NCI-H1436 treated with DMSO at 0.1 percent for 48 hours (cell line): ENCODE measurements at regions not wholly inside any gene's neighbourhood (a gene's known extent, or its start where the extent isn't known, plus 50 kb on each side); places are given as distances from the start of the nearest gene placed in this dataset.
"Not testable (repeated sequence)": the region's sequence is repeated elsewhere in the genome, so short reads cannot be mapped to it uniquely, and the experiment has no call there.

Experiments
- DNase-seq: peaks from one replicate; lab custom pipeline; 2025; lab: John Stamatoyannopoulos, UW

DNA sequence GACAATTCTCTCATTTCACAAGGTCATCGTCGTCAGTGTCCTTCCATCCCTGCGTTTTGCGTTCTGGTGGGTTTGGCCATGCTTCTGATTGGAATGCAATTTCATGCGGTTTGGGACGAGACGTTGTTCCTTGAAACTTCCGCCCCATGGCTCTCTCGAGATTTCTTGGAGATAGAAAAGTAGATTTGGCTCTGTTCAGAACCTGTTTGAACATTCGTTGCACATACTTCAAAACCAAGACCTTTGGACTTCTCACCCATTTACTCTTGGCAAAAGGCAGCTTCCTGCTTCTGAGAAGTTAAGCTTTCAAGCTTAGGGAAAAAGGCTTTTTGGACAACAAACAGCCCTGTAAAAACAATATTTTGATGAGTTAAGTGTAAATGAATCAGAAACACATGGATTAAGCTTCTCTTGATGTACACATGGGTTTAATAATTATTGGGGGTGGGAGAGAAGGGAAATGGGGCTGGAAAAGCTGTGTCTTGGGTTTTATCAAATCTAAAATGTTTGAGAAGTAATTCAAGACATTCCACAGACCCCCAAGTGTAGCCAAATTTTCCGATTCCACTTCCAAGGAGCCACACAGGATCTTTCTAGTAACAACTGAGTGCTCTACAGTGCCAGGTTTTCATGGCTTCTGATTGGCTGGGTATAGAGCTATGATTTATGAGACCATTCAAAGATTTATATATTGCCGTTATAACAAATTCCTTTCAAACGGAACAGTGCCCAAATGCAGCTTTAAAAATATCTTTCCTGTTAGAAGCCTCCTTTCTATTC is 467.2 kb downstream of the MED13L start:
- DNase-seq, result no peak

DNA sequence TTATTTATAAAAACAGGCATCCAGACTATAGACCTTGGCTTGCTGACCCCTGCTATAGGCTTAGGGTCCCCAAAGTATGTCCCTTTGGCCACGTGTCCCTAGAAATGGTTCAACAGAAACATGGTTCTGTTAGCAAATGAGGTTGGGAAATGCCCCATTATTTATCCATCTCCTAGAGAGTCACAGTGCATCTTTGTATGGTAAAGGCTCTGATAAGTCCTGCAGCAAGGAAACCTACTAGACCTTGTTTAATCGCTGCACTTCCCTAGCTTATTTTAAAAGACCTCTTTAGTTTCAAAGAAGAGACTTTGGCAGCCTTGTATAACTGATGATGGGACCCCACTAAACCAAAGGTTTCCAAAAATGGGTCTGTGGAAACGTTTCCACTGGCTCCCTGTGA is 471.5 kb downstream of the MED13L start:
- no peak for DNase-seq

DNA sequence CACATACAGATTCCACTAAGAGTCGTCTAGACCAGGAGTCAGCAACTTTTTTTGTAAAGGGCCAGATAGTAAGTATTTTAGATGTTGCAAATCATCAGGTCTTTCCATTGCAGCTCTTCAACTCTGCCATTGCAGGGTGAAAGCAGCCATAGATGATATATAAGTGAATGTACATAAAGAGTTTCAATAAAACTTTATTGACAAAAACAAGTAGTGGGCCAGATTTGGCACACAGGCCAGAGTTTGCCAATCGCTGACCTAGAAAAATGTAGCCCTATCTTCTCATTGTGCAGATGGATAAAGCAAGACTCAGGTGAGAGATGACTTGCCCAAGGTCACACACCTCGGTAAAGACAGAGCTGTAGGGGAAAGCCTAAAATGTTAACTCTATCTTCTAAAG is 474.7 kb downstream of the MED13L start:
- DNase-seq, result no peak

DNA sequence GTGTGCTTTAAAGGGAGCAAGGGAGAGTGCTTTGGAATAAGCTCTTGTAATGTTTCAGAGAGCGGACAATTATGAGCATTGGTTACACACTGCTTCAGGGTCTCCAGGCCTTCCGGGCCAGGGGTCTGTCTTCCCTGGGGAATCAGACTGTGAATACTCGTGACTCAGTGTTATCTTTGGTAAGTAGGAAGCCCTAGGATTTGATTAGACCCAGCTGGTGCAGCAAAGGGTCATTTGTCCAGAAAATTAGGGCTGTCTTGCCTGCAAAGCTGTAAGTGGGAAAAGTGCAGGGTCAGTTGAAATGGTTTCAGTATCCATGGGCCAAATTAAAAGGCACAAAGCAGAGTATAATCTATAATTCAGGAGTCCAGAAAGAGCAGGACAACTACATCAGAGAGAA is 475.6 kb downstream of the MED13L start:
- DNase-seq, result no peak

DNA sequence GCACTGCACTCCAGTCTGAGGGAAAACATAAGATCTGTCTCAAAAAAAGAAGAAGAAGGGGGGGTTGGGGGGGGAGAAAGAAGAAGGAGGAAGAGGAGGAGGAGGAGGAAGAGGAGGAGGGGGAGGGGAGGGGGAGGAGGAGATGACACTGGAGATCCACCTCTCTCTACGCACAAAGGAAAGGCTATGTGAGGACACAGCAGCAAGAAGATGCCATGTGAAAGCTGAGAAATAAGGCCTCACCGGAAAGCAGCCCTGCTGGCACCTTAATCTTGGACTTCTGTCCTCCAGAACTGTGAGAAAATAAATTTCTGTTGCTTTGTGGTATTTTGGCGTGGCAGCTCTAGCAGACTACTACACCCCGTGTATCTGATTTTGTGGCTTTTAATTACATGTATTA is 477.9 kb downstream of the MED13L start:
- DNase-seq, result no peak

DNA sequence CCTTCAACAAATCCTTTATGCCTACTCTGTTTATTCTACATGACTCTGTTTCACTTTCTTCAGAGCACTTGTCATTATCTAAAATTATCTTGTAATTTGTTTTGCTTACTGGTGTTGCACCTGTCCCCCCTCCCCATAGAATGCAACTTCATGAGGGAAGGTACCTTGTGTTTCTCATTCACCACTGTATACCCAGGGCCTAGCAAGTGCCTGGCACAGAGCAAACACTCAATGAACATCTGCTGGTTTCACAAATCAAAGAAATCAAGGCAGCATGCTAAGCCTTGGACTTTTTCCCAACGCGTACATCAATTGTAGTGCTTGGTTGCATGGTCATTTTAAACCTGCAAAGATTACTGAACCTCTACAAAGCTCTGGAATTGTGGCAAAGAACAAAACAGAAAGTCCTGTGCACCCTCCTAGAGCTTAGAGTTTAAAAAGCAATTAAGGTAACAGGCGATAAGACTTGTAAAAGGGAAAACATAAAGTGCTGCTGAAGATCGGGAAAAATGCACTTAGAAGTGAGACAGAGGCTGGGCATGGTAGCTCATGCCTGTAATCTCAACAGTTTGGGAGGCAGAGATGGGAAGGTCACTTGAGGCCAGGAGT is 479.1 kb downstream of the MED13L start:
- no peak for DNase-seq

DNA sequence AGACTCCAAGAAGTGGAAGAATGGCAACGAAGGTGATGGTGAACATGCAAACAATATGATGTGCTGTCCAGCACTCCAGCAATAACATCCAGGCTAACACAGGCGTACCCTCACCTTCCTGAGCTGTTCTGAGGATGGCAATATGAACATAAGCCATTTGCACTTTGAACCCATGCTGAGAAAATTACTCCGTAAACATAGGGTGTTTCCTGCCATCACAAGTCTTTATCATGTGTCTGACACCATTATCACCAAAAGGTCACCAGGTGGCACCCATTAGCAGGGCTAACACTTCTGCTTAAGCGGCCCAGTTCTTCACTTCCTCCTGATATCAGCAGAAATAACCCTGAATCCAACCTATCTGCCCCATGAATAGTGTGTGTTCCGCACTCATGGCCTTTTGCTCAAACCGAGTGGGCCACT is 482.8 kb downstream of the MED13L start:
- DNase-seq, result no peak

DNA sequence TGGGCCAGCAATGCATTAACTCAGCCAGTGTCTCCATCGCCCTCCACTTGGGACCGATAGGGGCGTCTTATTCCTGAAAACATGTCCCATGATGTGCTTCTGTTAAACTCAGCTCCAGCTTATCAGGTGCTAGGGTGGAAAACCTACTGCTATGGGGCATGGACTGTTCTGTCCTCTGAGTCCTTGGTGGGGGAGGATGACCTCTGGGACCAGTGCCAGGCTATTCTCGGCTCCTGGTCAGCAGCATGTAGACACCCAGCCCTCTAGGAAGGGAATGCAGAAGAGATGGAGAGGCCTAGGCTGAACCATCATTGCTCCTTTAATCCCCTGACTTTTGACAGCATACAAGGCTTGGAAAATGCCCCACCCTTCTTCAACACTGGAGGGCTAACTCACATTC is 486.2 kb downstream of the MED13L start:
- DNase-seq, result no peak

DNA sequence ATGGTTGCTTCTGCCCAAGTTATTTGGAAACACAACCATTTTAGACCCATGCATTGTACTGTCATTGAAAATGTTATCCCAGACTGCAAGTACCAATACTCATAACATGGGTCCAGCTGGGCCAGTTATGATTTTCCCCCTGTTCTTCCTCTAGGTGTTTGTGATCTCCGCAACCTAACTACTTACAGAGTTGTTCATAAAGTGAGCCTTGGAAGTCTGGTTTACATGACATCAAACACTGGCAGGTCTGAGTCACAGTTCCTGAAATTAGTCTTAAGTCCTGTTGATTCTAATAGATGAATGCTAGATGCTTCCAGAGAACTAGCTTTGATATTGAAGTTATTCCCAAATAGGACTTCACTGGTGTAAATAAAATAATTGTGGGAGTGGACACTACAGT is 487.0 kb downstream of the MED13L start:
- DNase-seq, result no peak

DNA sequence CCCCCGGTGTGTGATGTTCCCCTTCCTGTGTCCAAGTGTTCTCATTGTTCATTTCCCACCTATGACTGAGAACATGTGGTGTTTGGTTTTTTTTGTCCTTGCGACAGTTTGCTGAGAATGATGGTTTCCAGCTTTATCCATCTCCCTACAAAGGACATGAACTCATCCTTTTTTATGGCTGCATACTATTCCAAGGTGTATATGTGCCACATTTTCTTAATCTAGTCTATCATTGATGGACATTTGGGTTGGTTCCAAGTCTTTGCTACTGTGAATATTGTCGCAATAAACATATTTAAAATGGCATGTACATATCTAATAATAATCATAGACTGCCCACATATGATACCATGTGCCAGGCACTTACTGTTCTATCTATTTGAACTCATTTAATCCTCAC is 491.0 kb downstream of the MED13L start:
- DNase-seq, result not testable (repeated sequence)

DNA sequence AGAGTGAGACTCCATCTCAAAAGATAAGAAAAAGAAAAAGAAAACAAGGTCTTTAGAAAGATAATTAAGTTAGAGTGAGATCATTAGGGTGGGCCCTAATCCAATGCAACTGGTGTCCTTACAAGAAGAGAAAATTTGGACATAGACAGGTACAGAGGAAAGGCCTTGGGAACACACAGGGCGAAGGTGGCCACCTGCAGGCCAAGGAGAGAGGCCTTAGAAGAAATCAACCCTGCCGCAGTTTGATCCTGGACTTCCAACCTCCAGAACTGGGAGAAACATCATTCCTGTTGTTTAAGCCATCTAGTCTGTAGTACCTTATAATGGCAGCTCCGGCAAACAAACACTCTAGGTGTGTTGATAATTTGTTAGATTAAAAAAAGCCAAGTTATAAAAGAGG is 491.9 kb downstream of the MED13L start:
- no peak for DNase-seq

DNA sequence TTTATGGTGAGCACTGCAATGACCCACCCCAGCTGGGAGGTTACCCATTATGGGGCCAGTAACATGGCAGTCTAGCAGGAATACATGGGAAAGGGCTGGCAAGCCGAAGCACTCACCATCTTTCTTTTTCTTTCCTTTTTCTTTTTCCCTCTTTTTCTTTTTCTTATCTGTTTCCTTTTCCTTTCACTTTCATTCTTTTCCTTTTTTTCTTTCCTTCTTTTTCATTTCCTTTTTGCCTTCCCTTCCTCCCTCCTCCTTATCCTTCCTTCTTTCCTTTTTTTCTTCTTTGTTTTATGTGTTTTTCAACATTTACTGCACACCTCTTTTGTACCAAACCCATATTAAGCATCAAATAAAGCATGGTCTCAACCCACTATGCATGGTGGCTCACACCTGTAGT is 501.1 kb downstream of the MED13L start:
- DNase-seq, result no peak

DNA sequence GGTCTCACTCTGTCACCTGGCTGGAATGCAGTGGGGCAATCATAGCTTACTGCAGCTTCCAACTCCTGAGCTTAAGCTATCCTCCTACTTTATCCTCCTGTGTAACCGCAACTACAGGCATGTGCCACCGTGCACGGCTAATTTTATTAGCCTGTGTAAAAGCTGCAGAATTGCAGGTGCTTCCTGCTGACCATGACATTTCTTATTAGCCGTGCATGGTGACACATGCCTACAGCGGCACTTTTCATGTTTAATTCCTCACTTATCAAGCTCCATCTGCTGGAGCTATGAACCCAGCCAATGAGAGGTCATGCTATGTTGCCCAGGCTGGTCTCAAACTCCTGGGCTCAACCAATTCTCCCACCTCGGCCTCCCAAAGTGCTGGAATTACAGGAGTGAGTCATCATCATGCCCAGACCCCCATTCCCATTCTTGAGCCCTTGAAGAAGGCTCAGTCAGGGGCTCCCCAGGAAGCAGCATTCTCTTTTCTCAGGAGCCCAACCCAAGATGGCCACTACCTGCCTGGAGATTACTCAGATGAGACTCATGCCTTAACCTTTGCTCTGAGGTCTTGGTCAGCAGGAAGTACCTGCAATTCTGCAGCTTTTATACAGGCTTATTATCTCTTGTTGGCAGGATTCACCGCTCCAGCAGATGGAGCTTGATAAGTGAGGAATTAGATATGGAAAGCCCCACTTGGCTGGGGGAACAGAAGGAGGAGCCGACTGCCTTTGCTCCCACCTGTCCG is 503.2 kb downstream of the MED13L start:
- DNase-seq, result no peak

DNA sequence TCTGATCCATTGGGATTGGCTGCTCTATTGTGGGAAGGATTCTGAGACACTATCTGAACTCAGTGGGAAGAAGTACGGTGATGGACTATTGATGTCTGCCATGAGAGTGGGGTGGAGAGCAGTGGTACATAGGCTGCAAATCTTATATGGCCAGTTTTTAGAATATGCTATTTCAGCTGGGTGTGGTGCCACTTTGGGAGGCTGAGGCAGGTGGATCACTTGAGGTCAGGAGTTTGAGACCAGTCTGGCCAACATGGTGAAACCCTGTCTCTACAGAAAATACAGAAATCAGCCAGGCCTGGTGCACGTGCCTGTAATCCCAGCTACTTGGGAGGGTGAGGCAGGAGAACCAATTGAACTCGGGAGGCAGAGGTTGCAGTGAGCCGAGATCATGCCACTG is 505.9 kb downstream of the MED13L start:
- no peak for DNase-seq

DNA sequence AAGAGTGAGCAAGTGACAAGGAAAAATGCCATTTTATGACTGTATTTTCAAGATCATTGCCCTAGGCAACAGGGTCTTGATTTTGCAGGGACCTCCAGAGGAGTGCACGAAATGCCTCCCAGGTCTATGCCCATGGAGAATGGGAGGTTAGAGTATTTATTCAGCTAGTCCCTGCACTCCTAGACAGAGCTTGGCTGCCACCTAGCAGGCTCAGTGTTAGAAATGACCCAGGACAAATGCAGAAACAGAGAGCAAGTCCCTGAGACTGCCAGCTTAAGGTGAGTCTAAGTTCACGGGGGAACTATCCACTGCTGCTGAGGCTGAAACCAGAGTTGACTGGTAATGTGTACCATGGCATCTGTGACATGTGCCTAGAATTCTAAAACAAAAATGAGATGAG is 506.4 kb downstream of the MED13L start:
- DNase-seq, result no peak

DNA sequence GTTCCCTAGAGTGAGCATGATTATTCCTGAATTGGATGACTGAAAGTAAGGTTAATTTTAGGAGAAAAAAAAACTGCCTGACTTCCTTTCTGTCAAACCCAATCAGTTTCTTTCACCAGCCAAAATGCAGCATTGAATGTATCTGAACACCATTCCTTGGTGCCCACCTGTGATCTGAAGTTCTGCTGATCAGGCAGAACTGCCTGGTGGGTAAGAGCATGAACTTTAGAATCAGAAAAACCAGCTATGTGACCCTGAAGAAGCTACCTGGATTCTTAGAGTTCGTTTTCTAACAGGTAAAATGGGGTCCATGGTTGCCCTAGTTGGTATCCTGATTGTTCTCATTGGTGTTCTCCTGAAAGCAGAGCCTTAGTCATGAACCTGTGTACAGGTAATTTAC is 506.9 kb downstream of the MED13L start:
- no peak for DNase-seq

DNA sequence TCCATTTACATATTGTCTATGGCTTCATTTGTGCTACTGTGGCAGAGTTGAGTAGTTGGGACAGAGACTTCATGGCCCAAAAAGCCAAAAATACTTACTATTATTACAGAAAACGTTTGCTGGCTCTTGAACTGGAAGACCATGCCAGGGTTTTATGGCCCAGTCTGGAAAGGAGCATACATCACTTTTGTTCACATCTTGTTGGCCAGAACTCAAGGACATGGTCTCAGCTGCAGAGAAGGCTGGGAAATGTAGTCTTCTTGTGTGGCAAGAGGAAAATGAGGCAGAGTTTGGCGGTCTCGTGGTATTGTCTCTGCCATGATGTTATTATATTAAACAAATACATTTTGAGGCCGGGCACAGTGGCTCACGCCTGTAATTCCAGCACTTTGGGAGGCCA is 509.6 kb downstream of the MED13L start:
- no peak for DNase-seq

DNA sequence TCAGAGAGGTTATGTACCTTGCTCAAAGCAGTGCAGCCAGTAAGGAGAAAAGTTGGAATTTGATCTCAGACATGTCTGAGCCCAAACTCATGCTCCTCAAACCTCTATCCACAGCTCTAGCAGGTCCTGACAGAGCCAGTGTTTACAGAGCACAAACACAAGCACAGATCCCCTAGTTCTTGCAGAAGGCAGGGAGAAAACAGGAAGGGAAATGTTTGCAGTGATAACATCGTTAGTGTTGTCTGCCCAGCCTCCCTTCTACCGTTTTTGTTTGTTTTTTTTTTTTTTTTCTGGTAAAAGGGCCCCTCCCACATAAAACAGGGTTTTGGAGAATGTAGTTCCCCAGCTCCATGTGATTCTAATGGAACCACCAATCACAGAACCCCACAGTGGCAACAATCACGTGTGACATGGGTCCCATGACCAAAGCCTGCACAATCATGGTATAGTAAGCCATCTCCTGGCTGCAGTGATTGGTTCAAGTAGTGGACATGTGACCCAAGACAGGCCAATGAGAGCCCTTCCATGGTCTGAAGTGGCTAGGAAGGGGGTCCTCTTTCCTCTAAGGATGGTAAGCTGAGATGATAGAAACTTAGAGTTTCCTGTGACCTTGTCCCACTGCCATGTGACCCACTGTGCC is 513.4 kb downstream of the MED13L start:
- no peak for DNase-seq

DNA sequence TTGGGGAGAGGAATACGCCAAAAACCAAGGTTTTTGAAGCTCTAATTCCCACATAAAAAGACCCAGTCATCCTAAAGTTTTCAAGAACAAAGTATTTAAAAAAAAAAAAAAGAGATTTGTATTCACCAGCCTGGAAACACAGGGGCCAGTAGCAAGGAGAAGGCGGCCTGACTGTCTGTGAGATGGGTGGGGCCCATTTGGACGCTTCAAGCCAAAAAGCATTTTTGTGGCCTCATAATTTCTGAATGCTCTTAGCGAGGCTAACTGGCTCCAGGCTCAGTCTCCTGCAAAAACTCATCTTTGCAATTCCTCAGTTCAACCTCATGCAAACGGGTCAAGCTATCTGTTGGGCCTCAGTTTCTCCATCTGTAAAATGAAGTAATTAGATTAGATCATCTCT is 514.1 kb downstream of the MED13L start:
- DNase-seq, result no peak

DNA sequence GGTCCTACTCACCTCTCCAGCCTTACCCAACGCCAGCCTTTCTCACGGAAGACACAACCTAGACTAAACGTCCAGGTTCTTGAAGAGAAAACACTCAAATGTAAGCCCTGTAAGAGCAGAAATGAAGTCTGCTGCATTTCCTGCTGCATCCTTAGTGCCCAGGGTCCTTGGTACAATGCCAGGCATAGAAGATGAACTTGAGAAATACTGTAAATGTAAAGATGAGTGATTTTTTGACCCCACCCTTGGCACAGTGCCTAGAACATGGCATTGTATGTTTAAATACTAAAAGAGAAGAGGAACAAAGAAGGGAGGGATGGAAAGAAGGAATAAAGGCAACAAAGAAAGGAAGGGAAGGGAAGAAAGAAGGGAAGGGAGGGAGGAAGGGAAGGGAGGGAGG is 514.6 kb downstream of the MED13L start:
- no peak for DNase-seq

DNA sequence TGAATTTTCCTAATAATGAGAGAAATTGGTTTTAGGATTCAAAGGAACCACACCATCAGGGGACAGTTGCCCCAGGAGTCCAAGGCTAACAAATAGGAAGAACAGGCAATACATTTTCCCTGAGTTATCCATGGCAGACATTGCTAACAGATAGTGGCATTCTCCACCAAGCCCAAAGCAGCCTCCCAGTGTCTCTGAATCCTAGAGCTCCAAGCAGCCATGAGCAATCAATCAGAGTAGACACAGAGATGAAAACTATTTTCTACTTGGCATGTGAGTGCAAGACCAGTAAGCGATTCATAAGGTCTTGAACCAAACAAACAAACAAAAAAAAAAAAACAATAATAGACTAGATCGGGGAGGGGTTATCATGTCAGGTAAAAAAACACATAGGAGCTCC is 515.7 kb downstream of the MED13L start:
- no peak for DNase-seq

DNA sequence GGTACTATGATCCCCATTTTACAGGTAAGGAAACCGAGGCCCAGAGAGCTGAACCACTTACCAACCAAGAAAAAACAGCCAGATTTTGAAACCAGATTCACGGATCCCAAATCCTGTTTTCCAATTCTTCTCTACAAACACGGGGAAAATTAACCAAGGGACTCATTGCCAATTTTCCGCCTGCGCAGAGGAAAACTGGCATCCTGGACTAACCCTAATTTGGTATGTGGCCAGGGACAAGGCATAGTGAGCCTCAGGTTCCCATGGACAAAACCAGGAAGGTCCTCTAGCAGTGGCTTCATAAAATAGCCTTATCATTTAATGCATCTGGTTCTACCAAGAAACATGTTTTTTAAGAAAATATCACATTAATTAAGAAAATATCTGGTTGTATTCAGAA is 517.3 kb downstream of the MED13L start:
- DNase-seq, result no peak
